Gastrocnemius medialis (tissue), 4 donors: ENCODE measurements at regions not wholly inside any gene's neighbourhood (a gene's known extent, or its start where the extent isn't known, plus 50 kb on each side); places are given as distances from the start of the nearest gene placed in this dataset.
"Not testable (repeated sequence)": the region's sequence is repeated elsewhere in the genome, so short reads cannot be mapped to it uniquely, and the experiment has no call there.

Experiments used
- ATAC-seq, 2 donors: fragments of 150-250 bp; one replicate each; pipeline ENCODE4 v1.9.1; 2016
- DNase-seq, 2 donors: peaks; one replicate each; pipeline ENCODE4 v3.0.0-alpha.2; 2019
- H3K27ac ChIP-seq, 4 donors: fragments of 200-600 bp; sonication (generic); 1 replicate in 1 of 4; 2 replicates in 3 of 4; pipeline ENCODE4 v1.5.1; 2016 to 2018; ENCODE audit warnings: mild to moderate bottlenecking in 2 of 4, moderate library complexity in 1 of 4
- H3K27me3 ChIP-seq, 3 donors: fragments of 200-600 bp; sonication (generic) in 2 of 3; 1 replicate in 1 of 3; 2 replicates in 2 of 3; pipeline versions ENCODE4 v1.5.1 to v1.6.0; 2016 to 2019; ENCODE audit warnings: mild to moderate bottlenecking in 1 of 3, moderate library complexity in 1 of 3
- H3K36me3 ChIP-seq, 2 donors: fragments of 200-600 bp; sonication (generic) in 1 of 2; one replicate each; pipeline ENCODE4 v1.5.1; 2017 to 2018
- H3K4me1 ChIP-seq, 2 donors: fragments of 200-600 bp; sonication (generic) in 1 of 2; one replicate each; pipeline ENCODE4 v1.5.1; 2016 to 2017; ENCODE audit warnings: mild to moderate bottlenecking in 2 of 2
- H3K4me3 ChIP-seq, 4 donors: fragments of 200-600 bp; sonication (generic) in 3 of 4; 1 replicate in 1 of 4; 2 replicates in 3 of 4; pipeline ENCODE4 v1.5.1; 2016 to 2019; ENCODE audit warnings: mild to moderate bottlenecking in 2 of 4
- H3K9me3 ChIP-seq, 3 donors: fragments of 200-600 bp; sonication (generic) in 2 of 3; 1 replicate in 1 of 3; 2 replicates in 2 of 3; pipeline ENCODE4 v1.5.1; 2016 to 2019
- CTCF ChIP-seq, 5 experiments: fragments of 450-650 bp in 3 of 5; fragments of 200-600 bp in 2 of 5; sonication (generic) in 2 of 5; IDR thresholded peaks in 4 of 5; conservative IDR thresholded peaks in 1 of 5; 1 replicate in 4 of 5; 2 replicates in 1 of 5; pipeline ENCODE4 v1.5.1; 2016 to 2019; ENCODE audit warnings: antibody characterized with exemption in 5 of 5, mild to moderate bottlenecking in 3 of 5, moderate library complexity in 3 of 5
- POLR2A ChIP-seq, 2 donors: fragments of 450-650 bp; IDR thresholded peaks; one replicate each; pipeline ENCODE4 v1.6.1; 2017; ENCODE audit warnings: antibody characterized with exemption in 2 of 2, mild to moderate bottlenecking in 2 of 2, moderate library complexity in 2 of 2
- in situ Hi-C, 4 donors: fragments of 200-750 bp; cut with MboI; loops; one replicate each; pipeline versions ENCODE4 v1.15.0 to v1.8.0; 2017; ENCODE audit warnings: low sequenced_read_pairs in 4 of 4
- intact Hi-C: fragments of 100-400 bp; cut with DNase I; formaldehyde crosslinking; loops from one replicate; pipeline ENCODE4 v1.15.1; 2023; ENCODE audit warnings: low total_unique reads

DNA sequence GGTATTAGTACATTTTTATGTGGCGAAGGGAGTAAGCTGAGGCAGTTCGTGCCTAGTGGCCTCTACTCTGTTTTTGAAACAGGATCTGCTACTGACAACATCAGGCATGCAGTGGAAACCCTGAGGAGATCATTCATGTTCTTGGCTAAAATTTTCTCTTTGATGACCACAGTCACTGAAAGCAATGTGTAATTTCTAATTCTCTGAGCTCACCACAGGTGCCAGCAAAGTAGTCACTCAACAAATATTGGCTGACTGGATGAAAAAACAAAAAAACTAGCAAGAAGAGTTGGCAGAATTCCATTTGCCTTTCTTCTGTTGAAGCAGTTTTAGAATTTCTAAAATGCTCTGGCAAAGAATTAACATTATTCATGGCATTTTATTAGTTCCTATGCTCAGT, 176.5 kb upstream of the KCTD7 start:
- Histone ChIP-seq H3K4me1 (no peaks in the 10 kb centered on the region), H3K27me3 (no peaks in the 10 kb centered on the region), H3K4me3 (no peak overlapping the region), H3K36me3 (peaks cover 0 to 8% of the 10 kb centered on the region in 2 donors), H3K27ac (no peak overlapping the region), H3K9me3 (no peaks in the 10 kb centered on the region)
- no peak for ATAC-seq
- in situ Hi-C loops = no loop called here
- intact Hi-C loops = no loop called here
- no peak for DNase-seq
- TF ChIP-seq POLR2A (IDR thresholded peaks at IDR 0.05) (no peak), CTCF (IDR thresholded peaks at IDR 0.05 in 4 of 5, conservative IDR thresholded peaks at IDR 0.05 in 1 of 5) (no peak)

- intact Hi-C loops = no loop called here
- H3K27me3 ChIP-seq = no peaks in the 10 kb centered on the region
- no peak overlapping the region for H3K4me3 ChIP-seq
- no peaks in the 10 kb centered on the region for H3K4me1 ChIP-seq
- peaks cover 0 to 8% of the 10 kb centered on the region in 2 donors for H3K36me3 ChIP-seq
- H3K27ac ChIP-seq = no peak overlapping the region
- in situ Hi-C loops = no loop called here
- TF ChIP-seq POLR2A (IDR thresholded peaks at IDR 0.05) (no peak), CTCF (IDR thresholded peaks at IDR 0.05 in 4 of 5, conservative IDR thresholded peaks at IDR 0.05 in 1 of 5) (no peak)
- DNase-seq (no peak), ATAC-seq (no peak)
- H3K9me3 ChIP-seq = no peaks in the 10 kb centered on the region
Measured at GRCh38 chr7:66453340-66453739, 175.3 kb upstream of the KCTD7 start.

GRCh38 chr7:66454600-66455225, 174.0 kb upstream of the KCTD7 start:
- H3K27ac ChIP-seq = no peak overlapping the region
- TF ChIP-seq CTCF (IDR thresholded peaks at IDR 0.05 in 4 of 5, conservative IDR thresholded peaks at IDR 0.05 in 1 of 5) (no peak), POLR2A (IDR thresholded peaks at IDR 0.05) (no peak)
- intact Hi-C loops (no loop called here), in situ Hi-C loops (no loop called here)
- H3K9me3 ChIP-seq = no peaks in the 10 kb centered on the region
- no peaks in the 10 kb centered on the region for H3K27me3 ChIP-seq
- ATAC-seq (no peak), DNase-seq (no peak)
- no peak overlapping the region for H3K4me3 ChIP-seq
- H3K4me1 ChIP-seq = no peaks in the 10 kb centered on the region
- no peaks in the 10 kb centered on the region for H3K36me3 ChIP-seq

- H3K27me3 ChIP-seq, in situ Hi-C loops, H3K27ac ChIP-seq, H3K4me3 ChIP-seq, DNase-seq, ATAC-seq, H3K4me1 ChIP-seq, intact Hi-C loops, H3K36me3 ChIP-seq, H3K9me3 ChIP-seq: not testable (repeated sequence)
Measured at GRCh38 chr7:66455432-66455831, 173.2 kb upstream of the KCTD7 start.

GRCh38 chr7:66456431-66456830, 172.2 kb upstream of the KCTD7 start:
- H3K4me1 ChIP-seq, H3K27me3 ChIP-seq, ATAC-seq, DNase-seq, H3K4me3 ChIP-seq, intact Hi-C loops, H3K9me3 ChIP-seq, H3K36me3 ChIP-seq, H3K27ac ChIP-seq, in situ Hi-C loops: not testable (repeated sequence)

- H3K36me3 ChIP-seq, intact Hi-C loops, ATAC-seq, H3K4me3 ChIP-seq, in situ Hi-C loops, H3K9me3 ChIP-seq, H3K4me1 ChIP-seq, DNase-seq, H3K27me3 ChIP-seq, H3K27ac ChIP-seq: not testable (repeated sequence)
Measured at GRCh38 chr7:66458991-66459390, 169.7 kb upstream of the KCTD7 start.

GRCh38 chr7:66459783-66460413, 168.8 kb upstream of the KCTD7 start:
- H3K36me3 ChIP-seq, in situ Hi-C loops, H3K4me3 ChIP-seq, intact Hi-C loops, DNase-seq, H3K27ac ChIP-seq, H3K9me3 ChIP-seq, ATAC-seq, H3K27me3 ChIP-seq, H3K4me1 ChIP-seq: not testable (repeated sequence)
